ENCODE measurements at regions not wholly inside any gene's neighbourhood (a gene's known extent, or its start where the extent isn't known, plus 50 kb on each side); places are given as distances from the start of the nearest gene placed in this dataset.

DNA sequence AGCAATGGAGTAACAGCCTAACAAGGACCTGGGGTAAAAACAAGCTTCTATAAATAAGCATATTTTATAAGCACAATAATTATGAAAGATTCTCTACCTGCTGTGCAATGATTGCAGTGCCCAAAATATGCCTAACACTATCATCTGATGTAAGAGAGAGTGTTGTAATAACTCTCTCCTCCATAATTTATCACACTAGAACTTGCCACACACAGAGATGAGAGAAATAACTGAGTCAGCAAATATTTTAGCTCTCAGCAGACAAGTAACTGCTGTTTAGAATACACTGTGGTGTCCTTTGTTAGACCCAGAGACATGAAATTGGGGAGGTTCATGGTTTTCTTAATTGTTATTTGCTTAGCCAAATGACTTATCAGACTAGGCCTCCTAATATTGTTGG, 105.3 kb upstream of the ACP3 start:
- Histone ChIP-seq H3K9me3 (replicated peaks) (no peaks in the 10 kb centered on the region), H3K4me3 (no peak overlapping the region), H3K27me3 (ENCODE audit: low read depth) (peaks cover 19% of the 10 kb centered on the region), H3K4me1 (no peaks in the 10 kb centered on the region), H3K36me3 (no peaks in the 10 kb centered on the region), H3K27ac (replicated peaks) (no peak overlapping the region)
- TF ChIP-seq, protein P1, sequence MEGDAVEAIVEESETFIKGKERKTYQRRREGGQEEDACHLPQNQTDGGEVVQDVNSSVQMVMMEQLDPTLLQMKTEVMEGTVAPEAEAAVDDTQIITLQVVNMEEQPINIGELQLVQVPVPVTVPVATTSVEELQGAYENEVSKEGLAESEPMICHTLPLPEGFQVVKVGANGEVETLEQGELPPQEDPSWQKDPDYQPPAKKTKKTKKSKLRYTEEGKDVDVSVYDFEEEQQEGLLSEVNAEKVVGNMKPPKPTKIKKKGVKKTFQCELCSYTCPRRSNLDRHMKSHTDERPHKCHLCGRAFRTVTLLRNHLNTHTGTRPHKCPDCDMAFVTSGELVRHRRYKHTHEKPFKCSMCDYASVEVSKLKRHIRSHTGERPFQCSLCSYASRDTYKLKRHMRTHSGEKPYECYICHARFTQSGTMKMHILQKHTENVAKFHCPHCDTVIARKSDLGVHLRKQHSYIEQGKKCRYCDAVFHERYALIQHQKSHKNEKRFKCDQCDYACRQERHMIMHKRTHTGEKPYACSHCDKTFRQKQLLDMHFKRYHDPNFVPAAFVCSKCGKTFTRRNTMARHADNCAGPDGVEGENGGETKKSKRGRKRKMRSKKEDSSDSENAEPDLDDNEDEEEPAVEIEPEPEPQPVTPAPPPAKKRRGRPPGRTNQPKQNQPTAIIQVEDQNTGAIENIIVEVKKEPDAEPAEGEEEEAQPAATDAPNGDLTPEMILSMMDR (IDR thresholded peaks at IDR 0.05; ENCODE audit: borderline replicate concordance), result no peak
- intact Hi-C loops (cut with micrococcal nuclease), result no loop called here
- no peak for DNase-seq

DNA sequence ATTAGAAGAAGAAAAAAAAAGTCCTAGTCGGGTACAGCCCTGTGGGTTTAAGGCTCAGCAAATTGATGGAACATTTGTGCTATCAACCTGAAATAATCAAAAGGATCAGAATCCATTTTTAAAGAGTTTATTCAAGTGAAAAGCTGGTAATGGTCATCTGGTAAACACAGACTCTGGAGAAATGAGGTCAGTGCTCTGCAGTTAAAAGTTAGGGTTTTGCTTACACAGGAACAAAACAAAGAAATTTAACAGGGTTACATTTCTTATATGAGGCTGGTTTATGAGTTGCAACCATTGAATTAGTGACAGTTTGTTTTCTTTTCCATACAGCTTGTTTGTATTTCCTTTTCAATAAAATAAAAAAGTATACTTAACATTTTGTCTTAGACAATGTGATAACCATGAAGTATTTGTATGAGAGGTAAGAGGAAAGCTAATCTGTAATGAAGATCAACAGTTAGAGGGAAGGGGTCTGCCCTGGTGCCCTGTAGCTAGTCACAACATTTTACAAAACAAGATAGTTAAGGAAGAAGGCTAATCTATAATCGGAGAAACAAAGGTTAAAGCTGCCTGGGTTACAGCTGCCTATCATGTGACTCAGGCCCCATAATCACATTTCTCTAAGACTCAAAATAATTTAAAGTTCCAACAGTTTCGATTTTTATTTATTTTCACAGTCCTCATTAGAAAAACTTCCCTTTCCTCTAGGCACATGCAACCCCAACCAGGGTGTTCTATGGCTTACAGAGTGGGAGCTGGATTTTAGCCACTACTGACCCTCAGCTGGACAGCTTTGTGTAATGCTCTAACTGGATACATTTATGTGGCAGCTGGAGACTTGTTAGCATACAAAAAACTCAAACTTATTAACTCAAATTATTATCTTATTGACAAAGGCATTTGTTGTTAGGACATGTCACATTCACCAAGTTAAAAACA, 98.1 kb upstream of the ACP3 start:
- Histone ChIP-seq H3K27me3 (ENCODE audit: low read depth) (no peaks in the 10 kb centered on the region), H3K4me1 (no peaks in the 10 kb centered on the region), H3K4me3 (no peak overlapping the region), H3K9me3 (replicated peaks) (no peaks in the 10 kb centered on the region), H3K36me3 (no peaks in the 10 kb centered on the region), H3K27ac (replicated peaks) (no peak overlapping the region)
- no peak for DNase-seq
- TF ChIP-seq, protein P1 (IDR thresholded peaks at IDR 0.05; ENCODE audit: borderline replicate concordance), result no peak
- intact Hi-C loops (cut with micrococcal nuclease), result no loop called here

DNA sequence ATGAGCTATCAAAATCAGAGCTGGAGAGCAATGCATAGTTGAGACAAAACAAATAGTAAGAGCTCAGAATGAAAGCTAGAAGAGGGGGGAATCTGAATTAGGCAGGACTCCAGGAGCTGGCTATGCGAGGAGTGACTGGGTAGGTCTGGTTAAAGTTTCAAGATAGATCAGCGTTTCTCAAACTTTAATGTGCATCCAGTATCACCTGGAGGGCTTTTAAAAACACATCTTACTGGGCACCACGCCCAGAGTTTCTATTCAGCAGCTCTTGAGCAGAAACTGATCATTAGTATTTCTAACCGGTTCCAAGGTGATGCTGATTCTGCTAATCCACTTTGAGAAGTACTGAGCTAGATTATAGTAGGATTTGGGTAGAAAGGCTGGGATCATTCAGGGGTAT, 96.2 kb upstream of the ACP3 start:
- TF ChIP-seq, protein P1 (IDR thresholded peaks at IDR 0.05; ENCODE audit: borderline replicate concordance), result no peak
- Histone ChIP-seq H3K4me1 (no peaks in the 10 kb centered on the region), H3K36me3 (no peaks in the 10 kb centered on the region), H3K9me3 (replicated peaks) (no peaks in the 10 kb centered on the region), H3K4me3 (no peak overlapping the region), H3K27ac (replicated peaks) (no peak overlapping the region), H3K27me3 (ENCODE audit: low read depth) (no peaks in the 10 kb centered on the region)
- DNase-seq, result no peak
- intact Hi-C loops (cut with micrococcal nuclease), result no loop called here

DNA sequence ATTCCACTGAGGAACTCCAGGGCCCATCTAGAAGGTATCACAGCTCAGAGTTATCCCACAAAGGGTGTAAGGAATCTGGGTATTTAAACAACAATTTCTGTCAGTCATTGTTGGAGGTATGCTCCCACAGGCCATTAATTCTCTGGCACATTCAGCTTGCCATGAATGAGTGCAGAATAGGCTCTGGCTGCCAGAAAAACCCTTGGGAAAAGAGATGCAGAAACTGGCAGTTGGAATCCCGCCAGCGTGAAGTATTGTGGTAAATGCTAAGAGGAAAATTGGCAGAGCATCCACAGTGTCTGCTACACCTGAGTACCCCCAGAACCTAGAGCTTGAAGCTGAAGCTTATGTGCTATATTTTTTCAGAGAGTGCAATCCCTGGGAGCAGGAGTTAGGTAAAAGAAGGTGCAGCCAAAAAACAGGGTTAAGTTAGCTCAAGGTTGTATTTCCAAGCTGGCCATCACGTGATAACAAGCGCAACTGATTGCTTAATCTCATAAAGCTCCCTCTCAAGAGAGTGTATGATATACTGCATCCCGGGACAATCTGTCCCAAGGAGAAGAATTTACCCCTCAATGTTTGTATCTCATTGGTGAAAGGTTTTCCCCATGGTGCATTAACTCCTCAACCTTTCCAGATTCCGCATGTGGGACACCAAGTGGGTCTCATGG, 94.2 kb upstream of the ACP3 start:
- TF ChIP-seq, protein P1 (IDR thresholded peaks at IDR 0.05; ENCODE audit: borderline replicate concordance), result no peak
- Histone ChIP-seq H3K27me3 (ENCODE audit: low read depth) (no peaks in the 10 kb centered on the region), H3K27ac (replicated peaks) (no peak overlapping the region), H3K9me3 (replicated peaks) (no peaks in the 10 kb centered on the region), H3K36me3 (no peaks in the 10 kb centered on the region), H3K4me1 (no peaks in the 10 kb centered on the region), H3K4me3 (no peak overlapping the region)
- intact Hi-C loops (cut with micrococcal nuclease), result no loop called here
- no peak for DNase-seq

DNA sequence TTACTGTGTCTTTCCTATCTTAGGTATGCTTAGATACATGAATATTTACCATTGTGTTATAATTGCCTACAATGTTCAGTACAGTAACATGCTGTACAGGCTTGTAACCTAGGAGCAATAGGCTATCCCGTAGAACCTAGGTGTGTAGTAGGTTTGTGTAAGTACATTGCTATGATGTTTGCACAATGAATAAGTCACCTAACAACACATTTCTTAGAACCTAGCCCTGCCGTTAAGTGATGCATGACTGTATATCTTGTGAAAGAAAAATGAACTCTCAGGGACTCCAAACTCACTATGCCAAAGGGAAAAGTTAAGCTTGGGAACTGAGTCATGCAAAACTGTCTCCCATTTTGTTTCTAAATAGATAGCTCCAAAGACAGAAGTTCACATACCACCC, 91.5 kb upstream of the ACP3 start:
- TF ChIP-seq, protein P1 (IDR thresholded peaks at IDR 0.05; ENCODE audit: borderline replicate concordance), result no peak
- H3K4me1 ChIP-seq, result no peaks in the 10 kb centered on the region
- DNase-seq, result no peak
- intact Hi-C loops (cut with micrococcal nuclease), result no loop called here
- H3K9me3 ChIP-seq (replicated peaks), result no peaks in the 10 kb centered on the region
- H3K36me3 ChIP-seq, result no peaks in the 10 kb centered on the region
- H3K27ac ChIP-seq (replicated peaks), result no peak overlapping the region
- H3K4me3 ChIP-seq, result no peak overlapping the region
- no peaks in the 10 kb centered on the region for H3K27me3 ChIP-seq (ENCODE audit: low read depth)

Data from left ventricle myocardium inferior (tissue), 1 donor.